Coronary artery (tissue), 2 donors: ENCODE measurements at regions not wholly inside any gene's neighbourhood (a gene's known extent, or its start where the extent isn't known, plus 50 kb on each side); places are given as distances from the start of the nearest gene placed in this dataset.

ENCODE experiments used
- DNase-seq: peaks from one replicate; pipeline ENCODE4 v3.0.0-alpha.2; 2017; ENCODE audit warnings: low spot score
- H3K27ac ChIP-seq, 2 donors: fragments of 200-600 bp; sonication (generic); one replicate each; pipeline ENCODE4 v1.5.1; 2016 to 2019
- H3K4me3 ChIP-seq: fragments of 200-600 bp; sonication (generic); 2 replicates; pipeline ENCODE4 v1.5.1; 2016; ENCODE audit warnings: mild to moderate bottlenecking, moderate library complexity
- TF ChIP-seq, protein P1 (sequence below): fragments of 200-600 bp; sonication (generic); IDR thresholded peaks from one replicate; pipeline ENCODE4 v1.5.1; 2019; ENCODE audit warnings: antibody characterized with exemption

- no peak for DNase-seq
- no peak overlapping the region for H3K27ac ChIP-seq
- TF ChIP-seq, protein P1, sequence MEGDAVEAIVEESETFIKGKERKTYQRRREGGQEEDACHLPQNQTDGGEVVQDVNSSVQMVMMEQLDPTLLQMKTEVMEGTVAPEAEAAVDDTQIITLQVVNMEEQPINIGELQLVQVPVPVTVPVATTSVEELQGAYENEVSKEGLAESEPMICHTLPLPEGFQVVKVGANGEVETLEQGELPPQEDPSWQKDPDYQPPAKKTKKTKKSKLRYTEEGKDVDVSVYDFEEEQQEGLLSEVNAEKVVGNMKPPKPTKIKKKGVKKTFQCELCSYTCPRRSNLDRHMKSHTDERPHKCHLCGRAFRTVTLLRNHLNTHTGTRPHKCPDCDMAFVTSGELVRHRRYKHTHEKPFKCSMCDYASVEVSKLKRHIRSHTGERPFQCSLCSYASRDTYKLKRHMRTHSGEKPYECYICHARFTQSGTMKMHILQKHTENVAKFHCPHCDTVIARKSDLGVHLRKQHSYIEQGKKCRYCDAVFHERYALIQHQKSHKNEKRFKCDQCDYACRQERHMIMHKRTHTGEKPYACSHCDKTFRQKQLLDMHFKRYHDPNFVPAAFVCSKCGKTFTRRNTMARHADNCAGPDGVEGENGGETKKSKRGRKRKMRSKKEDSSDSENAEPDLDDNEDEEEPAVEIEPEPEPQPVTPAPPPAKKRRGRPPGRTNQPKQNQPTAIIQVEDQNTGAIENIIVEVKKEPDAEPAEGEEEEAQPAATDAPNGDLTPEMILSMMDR, result no peak
- no peak overlapping the region for H3K4me3 ChIP-seq
These were observed 441.7 kb upstream of the NR2F2 start for GRCh38 chr15:95888762-95889161.

DNA sequence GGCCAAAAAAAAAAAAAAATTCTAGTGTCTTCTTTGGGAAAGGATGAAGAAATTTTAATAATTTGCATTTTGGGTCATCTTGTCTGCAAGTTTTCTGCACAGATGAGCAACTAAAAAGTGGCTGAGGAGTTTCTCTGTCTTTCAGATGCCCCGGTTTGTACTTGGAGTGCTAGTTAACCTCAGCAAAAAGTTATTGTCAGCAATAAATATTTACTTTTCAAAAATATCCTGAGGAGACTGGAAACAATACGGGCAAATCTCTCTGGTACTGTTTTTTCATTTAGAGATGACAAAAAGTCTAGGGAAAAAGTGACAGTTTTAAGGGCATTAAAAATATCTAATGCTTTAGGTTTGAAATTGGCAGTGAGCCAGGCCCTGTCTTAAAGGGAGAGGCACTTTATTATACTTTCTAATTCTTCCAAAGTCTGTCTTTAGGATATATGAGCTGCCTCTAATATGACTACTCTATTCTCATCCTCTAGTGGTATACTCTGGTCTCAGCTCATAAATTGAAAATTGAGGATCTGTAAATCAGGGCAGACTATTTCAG, 436.0 kb upstream of the NR2F2 start:
- TF ChIP-seq, protein P1, result no peak
- DNase-seq, result no peak
- no peak overlapping the region for H3K27ac ChIP-seq
- H3K4me3 ChIP-seq, result no peak overlapping the region

- TF ChIP-seq, protein P1, result no peak
- no peak overlapping the region for H3K27ac ChIP-seq
- H3K4me3 ChIP-seq, result no peak overlapping the region
- DNase-seq, result no peak
These were observed 435.0 kb upstream of the NR2F2 start for GRCh38 chr15:95895508-95895907.

GRCh38 chr15:95897651-95898050, 432.8 kb upstream of the NR2F2 start:
- TF ChIP-seq, protein P1, result no peak
- no peak overlapping the region for H3K27ac ChIP-seq
- DNase-seq, result no peak
- H3K4me3 ChIP-seq, result no peak overlapping the region

DNA sequence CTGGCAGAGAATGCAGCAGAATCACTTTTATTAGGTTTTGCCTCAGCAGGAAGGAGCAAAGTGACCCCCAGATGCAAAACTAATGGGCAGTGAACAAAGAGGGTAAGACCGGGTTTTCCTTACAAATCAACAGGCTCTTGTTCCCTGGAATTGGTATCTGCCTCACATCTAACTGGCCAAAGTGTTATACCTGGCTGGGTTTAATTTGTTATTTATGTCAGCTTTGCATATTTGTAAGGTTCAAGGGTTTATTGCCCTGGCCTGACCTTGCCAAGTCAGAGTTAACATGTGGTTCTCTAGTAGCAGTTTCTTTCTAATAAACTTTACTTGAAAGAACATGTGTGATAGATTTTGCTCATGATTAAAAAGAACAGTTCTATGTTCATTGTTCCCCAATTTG, 431.7 kb upstream of the NR2F2 start:
- no peak overlapping the region for H3K4me3 ChIP-seq
- H3K27ac ChIP-seq, result no peak overlapping the region
- no peak for DNase-seq
- TF ChIP-seq, protein P1, result no peak

GRCh38 chr15:95901271-95901670, 429.2 kb upstream of the NR2F2 start:
- H3K4me3 ChIP-seq, result no peak overlapping the region

DNA sequence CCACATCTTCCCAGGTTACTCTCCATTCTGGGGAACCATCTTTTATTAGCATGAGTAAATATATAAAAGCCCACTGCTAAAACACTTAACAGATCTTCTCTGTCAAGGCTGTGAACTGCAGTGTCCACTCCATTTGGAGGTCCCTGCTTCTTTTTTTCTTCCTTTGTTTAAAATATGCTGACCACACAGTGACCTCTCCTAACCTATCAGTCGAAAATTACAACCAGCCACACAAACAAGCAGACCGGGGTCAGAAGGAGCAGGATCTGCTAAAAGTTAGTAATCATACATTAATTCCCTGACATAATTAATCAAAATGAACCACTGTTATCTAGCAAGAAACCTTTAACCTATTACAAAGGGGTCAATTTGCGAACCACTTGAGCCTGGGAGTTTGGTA, 427.9 kb upstream of the NR2F2 start:
- Histone ChIP-seq H3K4me3 (no peak overlapping the region), H3K27ac (no peak overlapping the region)
- TF ChIP-seq, protein P1, result no peak
- no peak for DNase-seq

More at GRCh38 chr15:95901271-95901670, 429.2 kb upstream of the NR2F2 start:
- TF ChIP-seq, protein P1, result no peak
- DNase-seq, result no peak
- no peak overlapping the region for H3K27ac ChIP-seq
